DMS114 treated with DMSO at 0.1 percent for 48 hours (cell line): ENCODE measurements at regions not wholly inside any gene's neighbourhood (a gene's known extent, or its start where the extent isn't known, plus 50 kb on each side); places are given as distances from the start of the nearest gene placed in this dataset.

ENCODE experiments used
- DNase-seq: peaks from one replicate; lab custom pipeline; 2025; ENCODE audit not compliant: unreplicated experiment; lab: John Stamatoyannopoulos, UW

DNA sequence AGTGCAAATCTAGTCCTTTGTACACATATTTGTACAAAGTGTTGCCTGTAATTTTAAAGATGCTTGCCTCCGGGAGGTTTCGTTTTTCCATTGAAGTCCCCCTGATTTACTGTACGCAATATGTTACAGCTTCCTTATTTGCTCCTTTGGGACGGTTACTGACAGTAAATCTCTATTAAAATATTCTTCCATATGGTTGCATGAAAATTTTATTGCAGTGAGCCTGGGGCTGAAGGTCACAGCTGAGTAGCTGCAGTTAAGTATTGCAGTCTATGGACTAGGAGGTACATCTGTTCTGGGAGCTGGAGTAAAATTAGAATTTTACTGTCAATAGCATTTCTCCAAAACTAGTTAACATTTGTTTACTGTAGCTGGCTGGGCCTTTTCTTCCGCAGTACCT is 119.2 kb downstream of the ETAA1 start:
- no peak for DNase-seq

GRCh38 chr2:67516899-67517530 is 119.9 kb downstream of the ETAA1 start:
- DNase-seq: no peak

DNA sequence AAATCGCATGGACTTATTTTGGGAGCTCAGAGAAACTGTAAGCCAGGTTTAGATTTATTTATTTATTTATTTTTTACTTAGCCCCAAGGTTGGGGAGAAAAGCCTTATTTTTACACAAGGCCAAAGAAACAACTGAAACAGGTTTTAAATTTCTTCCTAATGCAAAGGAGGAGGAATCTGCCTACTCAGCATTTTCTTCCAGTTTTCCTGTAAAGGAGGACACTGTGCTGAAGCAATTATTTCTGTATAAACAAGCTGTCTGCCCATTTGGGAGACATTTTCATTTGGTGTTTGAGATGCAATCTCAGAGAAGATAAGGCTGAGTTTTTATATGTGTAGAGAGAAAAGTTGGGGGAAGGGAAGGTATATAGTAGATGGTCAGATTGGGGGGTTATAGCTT is 125.0 kb downstream of the ETAA1 start:
- no peak for DNase-seq

DNA sequence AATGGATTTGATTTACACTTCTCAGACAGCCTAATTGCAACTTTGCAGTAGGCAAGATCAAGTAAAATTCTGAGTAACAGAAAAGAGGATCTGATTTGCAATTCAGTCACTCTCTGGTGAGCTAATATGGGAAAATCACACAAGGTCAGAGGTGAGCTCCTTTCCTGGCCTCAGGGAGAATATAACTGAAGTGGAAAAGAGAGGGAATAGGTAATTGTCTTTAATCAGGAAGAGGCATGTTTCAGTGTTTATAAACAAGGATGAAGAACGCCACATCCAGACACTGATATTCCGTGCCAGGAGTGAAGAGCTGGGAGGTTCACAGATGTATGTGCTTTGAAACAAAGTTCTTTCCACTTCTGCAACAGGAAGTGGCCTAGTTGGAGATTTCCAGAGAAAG is 127.1 kb downstream of the ETAA1 start:
- DNase-seq: no peak

DNA sequence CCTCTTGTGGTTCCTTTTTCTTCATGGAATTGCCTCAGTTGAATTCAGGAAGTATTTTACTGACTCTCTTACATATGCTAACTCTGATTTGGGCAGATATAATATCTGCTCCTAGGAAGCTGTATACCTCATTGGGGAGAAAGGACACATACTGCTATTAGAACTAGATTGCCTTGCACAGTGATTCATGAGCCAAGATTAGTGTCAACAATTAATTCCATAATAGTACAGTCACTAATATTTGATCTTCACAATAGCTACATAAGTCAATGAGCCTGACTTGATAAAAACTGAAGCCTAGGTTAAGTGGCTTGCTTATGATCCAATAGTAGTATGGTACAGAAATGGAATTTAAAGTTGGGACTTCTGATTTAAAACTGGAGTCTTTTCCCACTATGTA is 127.6 kb downstream of the ETAA1 start:
- DNase-seq: no peak

GRCh38 chr2:67526283-67526682 is 129.2 kb downstream of the ETAA1 start:
- no peak for DNase-seq

DNA sequence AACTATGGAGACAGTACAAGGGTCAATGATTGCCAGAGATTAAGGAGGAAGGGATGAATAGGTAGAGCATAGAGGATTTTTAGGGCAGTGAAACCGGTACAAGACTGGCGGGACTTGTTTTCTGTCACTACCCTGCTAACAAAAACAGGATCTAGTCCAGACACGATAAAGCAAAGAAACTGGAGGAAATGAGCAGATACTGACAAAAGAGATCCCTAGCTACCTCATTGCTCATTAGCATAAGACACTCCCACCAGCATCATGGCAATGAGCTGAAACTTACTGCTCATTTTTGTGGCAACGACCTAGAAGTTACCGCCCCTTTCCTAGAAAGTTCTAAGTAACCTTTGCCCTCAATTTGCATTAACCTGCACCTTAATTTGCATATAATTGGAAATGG is 131.2 kb downstream of the ETAA1 start:
- DNase-seq: no peak

DNA sequence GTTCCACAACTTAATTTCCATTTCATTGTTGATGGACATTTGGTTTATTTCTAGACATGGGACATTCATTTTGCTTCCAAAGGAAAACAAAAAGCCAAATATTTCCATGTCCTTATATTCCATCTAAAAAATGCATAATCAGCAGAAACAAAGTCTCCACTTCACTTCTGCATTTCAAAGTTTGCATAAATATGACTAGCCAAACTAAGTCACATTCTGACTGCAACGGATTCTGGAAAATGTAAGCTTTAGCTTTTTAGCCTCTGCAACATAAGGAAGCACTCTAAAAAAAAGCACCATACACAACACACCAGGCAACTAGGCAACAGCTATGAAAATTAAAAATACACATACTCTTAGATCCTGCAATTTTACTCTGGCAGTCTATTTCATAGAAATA is 135.3 kb downstream of the ETAA1 start:
- DNase-seq: no peak

GRCh38 chr2:67534745-67535144 is 137.6 kb downstream of the ETAA1 start:
- no peak for DNase-seq

GRCh38 chr2:67540962-67541361 is 143.8 kb downstream of the ETAA1 start:
- DNase-seq: no peak

GRCh38 chr2:67544286-67544685 is 147.2 kb downstream of the ETAA1 start:
- no peak for DNase-seq

GRCh38 chr2:67548317-67549201 is 151.4 kb downstream of the ETAA1 start:
- no peak for DNase-seq

DNA sequence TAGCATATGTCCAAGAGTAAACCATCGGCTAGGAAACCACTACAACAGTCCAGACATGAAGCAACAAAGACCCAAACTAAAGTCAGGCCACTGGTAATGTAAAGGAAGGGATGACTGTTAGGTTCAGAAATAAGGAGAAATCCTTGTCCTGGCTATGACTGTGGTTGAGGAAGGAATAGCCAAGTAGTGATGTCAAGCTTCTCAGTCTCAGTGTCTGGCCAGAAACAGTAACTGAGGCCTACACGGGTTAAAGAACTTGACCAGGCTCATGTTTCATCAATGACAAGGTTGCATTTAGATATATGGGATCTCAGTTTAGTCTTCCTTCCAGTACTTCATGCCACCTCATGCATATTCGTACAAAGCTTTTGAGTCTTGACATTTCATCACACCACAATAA is 162.0 kb downstream of the ETAA1 start:
- no peak for DNase-seq

DNA sequence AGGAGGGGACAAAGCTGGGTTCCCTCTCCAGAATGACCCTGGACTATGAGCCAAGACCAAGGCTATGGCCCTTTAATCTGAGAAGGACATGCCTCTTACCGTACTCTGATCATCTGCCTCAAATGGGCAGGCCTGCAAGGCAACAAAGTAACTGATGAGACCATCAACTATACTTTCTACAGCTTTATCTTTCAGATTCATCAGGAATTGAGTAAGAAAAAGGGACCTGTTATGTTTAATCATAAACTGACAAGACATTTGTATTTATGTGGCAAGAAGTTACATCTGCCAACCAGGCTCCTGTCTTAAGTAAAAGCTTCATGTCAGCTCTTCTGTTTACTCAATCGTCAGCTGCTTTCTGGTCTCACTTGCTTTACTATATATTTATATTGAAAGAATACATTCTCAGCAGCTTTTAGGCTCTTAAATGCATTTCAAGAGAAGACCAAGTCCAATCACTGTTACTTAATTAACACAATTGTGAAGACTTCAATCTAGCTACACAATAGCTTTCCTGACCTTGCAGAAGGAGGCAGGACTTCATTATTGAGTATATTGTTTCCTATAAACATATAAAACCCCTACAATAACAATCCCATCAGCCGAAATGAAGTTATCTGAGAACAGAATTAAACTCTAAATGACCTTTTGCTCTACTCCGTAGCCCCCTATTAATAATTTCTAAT is 163.8 kb downstream of the ETAA1 start:
- no peak for DNase-seq

GRCh38 chr2:67561457-67561965 is 164.4 kb downstream of the ETAA1 start:
- no peak for DNase-seq

GRCh38 chr2:67564076-67564475 is 166.9 kb downstream of the ETAA1 start:
- DNase-seq: no peak

- no peak for DNase-seq
These were observed 167.5 kb downstream of the ETAA1 start for GRCh38 chr2:67564626-67565025.

DNA sequence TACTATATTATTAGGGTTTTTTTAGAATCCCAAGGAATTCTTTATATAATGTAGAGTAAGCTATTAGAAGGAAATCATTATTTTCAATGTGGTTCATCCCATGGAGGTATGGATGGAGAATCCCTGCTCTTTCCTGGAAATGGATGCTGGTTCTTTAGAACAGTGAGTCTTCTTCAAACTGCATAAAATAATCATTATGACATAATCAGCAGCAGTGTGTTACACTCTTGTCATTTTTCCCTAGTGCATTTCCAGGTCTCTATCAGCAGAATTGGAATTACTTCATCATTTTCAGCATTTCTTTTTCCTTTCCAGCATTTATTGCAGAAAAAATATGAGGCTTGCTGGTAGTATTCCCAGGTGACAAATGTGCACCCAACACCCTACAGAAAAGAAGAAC is 168.1 kb downstream of the ETAA1 start:
- no peak for DNase-seq

GRCh38 chr2:67565761-67566160 is 168.6 kb downstream of the ETAA1 start:
- no peak for DNase-seq

DNA sequence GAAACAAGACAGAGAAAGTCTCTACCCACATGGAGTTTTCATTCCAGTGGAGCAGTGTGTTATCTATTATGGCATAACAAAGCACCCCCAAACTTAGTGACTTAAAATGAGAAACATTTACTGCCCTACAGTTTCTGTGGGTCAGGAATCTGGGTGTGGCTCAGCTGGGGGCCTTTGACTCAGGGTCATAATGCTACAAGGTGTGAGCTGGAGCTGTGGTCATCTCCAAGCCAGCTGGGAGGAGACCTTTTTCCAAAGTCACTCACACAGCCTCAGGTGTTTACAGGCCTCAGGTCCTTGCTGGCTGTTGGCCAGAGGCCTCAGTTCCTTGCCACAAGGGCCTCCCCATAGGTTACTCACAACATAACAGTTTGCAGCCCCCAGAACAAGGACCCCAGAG is 169.2 kb downstream of the ETAA1 start:
- no peak for DNase-seq

- no peak for DNase-seq
These were observed 170.0 kb downstream of the ETAA1 start for GRCh38 chr2:67566958-67567635.
